HepG2 (cell line): ENCODE measurements at regions not wholly inside any gene's neighbourhood (a gene's known extent, or its start where the extent isn't known, plus 50 kb on each side); places are given as distances from the start of the nearest gene placed in this dataset.

ENCODE experiments used
- CENPT ChIP-seq: sonication (generic); formaldehyde crosslinking; IDR thresholded peaks from 2 replicates; pipeline ENCODE4 v1.8.0; 2022; ENCODE audit warnings: low read depth, mild to moderate bottlenecking, moderate library complexity, missing genetic modification reagents
- FOXK1 ChIP-seq: sonication (generic); formaldehyde crosslinking; IDR thresholded peaks from 2 replicates; pipeline ENCODE4 v1.4.0; 2020; ENCODE audit warnings: low read depth, missing genetic modification reagents, borderline replicate concordance
- JUN ChIP-seq: sonication (generic); formaldehyde crosslinking; IDR thresholded peaks from 2 replicates; pipeline ENCODE4 v1.4.0; 2020; ENCODE audit warnings: mild to moderate bottlenecking, missing genetic modification reagents
- PLRG1 ChIP-seq: fragments of 450-650 bp; conservative IDR thresholded peaks from 2 replicates; pipeline ENCODE4 v1.6.1; 2016
- TAF15 ChIP-seq: fragments of 200-400 bp; formaldehyde crosslinking; IDR thresholded peaks from one replicate; pipeline ENCODE4 v1.6.1; 2018; ENCODE audit warnings: mild to moderate bottlenecking, low read depth, low read length; ENCODE audit not compliant: poor library complexity, severe bottlenecking
- ZNF343 ChIP-seq: sonication (generic); formaldehyde crosslinking; IDR thresholded peaks from 2 replicates; pipeline ENCODE4 v1.4.0; 2020; ENCODE audit warnings: mild to moderate bottlenecking, missing genetic modification reagents
- TF ChIP-seq, protein P1 (sequence below): IDR thresholded peaks from 2 replicates; pipeline ENCODE4 v1.6.1; 2012; ENCODE audit warnings: low read depth, low read length, improper control_type of control experiment
- TF ChIP-seq, protein P2 (sequence below): sonication (generic); formaldehyde crosslinking; conservative IDR thresholded peaks from 2 replicates; pipeline ENCODE4 v1.8.0; 2022; ENCODE audit warnings: low read depth, missing genetic modification reagents
- TF ChIP-seq, protein P3 (sequence below): sonication (generic); formaldehyde crosslinking; IDR thresholded peaks from 2 replicates; pipeline ENCODE4 v1.5.0; 2020; ENCODE audit warnings: mild to moderate bottlenecking, missing genetic modification reagents, moderate library complexity

DNA sequence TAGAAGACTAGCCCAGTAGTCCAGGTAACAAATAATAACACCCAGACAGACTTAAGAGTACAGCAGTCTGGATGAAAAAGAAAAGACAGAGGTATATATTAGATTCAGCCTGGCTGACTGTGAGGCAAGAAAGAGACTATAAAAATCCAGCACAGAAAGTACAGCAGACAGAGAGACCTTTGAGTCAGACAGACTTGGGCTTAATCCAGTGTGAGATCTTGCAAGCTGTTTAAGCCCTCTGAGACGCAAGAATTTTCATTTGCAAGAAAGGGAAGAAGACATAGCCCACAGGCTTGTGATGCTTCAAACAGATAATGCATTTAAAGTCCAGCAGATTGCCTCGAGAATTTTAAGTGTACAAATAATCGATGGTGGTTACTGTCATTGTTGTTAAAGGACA is 471.4 kb downstream of the LIG4 start:
- TF ChIP-seq PLRG1, result no peak
- TF ChIP-seq, protein P1, sequence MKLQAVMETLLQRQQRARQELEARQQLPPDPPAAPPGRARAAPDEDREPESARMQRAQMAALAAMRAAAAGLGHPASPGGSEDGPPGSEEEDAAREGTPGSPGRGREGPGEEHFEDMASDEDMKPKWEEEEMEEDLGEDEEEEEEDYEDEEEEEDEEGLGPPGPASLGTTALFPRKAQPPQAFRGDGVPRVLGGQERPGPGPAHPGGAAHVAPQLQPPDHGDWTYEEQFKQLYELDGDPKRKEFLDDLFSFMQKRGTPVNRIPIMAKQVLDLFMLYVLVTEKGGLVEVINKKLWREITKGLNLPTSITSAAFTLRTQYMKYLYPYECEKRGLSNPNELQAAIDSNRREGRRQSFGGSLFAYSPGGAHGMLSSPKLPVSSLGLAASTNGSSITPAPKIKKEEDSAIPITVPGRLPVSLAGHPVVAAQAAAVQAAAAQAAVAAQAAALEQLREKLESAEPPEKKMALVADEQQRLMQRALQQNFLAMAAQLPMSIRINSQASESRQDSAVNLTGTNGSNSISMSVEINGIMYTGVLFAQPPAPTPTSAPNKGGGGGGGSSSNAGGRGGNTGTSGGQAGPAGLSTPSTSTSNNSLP, result no peak
- TF ChIP-seq TAF15, result no peak
- no peak for TF ChIP-seq JUN (CRISPR knock-in tag)
- TF ChIP-seq ZNF343 (CRISPR knock-in tag), result no peak
- TF ChIP-seq, protein P2, sequence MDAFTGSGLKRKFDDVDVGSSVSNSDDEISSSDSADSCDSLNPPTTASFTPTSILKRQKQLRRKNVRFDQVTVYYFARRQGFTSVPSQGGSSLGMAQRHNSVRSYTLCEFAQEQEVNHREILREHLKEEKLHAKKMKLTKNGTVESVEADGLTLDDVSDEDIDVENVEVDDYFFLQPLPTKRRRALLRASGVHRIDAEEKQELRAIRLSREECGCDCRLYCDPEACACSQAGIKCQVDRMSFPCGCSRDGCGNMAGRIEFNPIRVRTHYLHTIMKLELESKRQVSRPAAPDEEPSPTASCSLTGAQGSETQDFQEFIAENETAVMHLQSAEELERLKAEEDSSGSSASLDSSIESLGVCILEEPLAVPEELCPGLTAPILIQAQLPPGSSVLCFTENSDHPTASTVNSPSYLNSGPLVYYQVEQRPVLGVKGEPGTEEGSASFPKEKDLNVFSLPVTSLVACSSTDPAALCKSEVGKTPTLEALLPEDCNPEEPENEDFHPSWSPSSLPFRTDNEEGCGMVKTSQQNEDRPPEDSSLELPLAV (CRISPR knock-in tag), result no peak
- TF ChIP-seq, protein P3, sequence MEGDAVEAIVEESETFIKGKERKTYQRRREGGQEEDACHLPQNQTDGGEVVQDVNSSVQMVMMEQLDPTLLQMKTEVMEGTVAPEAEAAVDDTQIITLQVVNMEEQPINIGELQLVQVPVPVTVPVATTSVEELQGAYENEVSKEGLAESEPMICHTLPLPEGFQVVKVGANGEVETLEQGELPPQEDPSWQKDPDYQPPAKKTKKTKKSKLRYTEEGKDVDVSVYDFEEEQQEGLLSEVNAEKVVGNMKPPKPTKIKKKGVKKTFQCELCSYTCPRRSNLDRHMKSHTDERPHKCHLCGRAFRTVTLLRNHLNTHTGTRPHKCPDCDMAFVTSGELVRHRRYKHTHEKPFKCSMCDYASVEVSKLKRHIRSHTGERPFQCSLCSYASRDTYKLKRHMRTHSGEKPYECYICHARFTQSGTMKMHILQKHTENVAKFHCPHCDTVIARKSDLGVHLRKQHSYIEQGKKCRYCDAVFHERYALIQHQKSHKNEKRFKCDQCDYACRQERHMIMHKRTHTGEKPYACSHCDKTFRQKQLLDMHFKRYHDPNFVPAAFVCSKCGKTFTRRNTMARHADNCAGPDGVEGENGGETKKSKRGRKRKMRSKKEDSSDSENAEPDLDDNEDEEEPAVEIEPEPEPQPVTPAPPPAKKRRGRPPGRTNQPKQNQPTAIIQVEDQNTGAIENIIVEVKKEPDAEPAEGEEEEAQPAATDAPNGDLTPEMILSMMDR (CRISPR knock-in tag), result no peak
- no peak for TF ChIP-seq CENPT (CRISPR knock-in tag)
- TF ChIP-seq FOXK1, result no peak
